GM12873 (cell line): ENCODE measurements at regions not wholly inside any gene's neighbourhood (a gene's known extent, or its start where the extent isn't known, plus 50 kb on each side); places are given as distances from the start of the nearest gene placed in this dataset.

Experiments
- TF ChIP-seq, protein P1 (sequence below): IDR thresholded peaks from 2 replicates; pipeline ENCODE4 v1.5.1; 2012; ENCODE audit warnings: low read depth, mild to moderate bottlenecking, moderate library complexity, low read length, control low read depth; ENCODE audit not compliant: insufficient read depth; ENCODE audit errors: missing control alignments

DNA sequence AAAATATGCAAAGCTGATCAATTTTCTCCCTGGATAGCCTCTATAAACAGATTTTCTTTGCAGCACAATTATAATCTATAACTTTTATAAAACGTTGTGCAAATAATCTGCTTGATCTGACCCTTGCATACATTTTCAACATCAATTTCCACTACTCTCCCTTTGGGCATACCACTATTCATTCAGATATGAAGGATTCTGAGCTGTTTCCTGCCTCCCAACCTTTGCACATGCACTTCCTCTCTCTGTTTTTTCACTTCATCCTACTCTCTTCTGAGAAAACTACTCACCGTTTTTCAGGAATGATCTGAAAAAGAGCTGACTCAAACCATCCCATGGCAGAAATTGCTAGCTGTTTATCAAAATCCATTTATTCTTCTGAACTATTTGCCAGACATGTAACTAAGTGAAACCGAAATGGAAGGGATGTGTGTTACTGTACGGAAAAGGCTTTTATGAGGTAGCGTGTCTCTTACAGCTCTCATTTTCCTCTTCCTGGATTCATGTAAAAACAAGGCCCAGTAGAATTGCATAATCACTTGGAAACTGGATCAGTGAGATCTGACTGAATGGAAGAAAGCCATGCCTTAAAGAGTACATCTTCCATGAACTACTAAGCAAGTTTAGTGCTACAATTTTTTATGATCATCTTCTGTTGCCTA is 1447.3 kb upstream of the MIR17HG start:
- TF ChIP-seq, protein P1, sequence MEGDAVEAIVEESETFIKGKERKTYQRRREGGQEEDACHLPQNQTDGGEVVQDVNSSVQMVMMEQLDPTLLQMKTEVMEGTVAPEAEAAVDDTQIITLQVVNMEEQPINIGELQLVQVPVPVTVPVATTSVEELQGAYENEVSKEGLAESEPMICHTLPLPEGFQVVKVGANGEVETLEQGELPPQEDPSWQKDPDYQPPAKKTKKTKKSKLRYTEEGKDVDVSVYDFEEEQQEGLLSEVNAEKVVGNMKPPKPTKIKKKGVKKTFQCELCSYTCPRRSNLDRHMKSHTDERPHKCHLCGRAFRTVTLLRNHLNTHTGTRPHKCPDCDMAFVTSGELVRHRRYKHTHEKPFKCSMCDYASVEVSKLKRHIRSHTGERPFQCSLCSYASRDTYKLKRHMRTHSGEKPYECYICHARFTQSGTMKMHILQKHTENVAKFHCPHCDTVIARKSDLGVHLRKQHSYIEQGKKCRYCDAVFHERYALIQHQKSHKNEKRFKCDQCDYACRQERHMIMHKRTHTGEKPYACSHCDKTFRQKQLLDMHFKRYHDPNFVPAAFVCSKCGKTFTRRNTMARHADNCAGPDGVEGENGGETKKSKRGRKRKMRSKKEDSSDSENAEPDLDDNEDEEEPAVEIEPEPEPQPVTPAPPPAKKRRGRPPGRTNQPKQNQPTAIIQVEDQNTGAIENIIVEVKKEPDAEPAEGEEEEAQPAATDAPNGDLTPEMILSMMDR = no peak

DNA sequence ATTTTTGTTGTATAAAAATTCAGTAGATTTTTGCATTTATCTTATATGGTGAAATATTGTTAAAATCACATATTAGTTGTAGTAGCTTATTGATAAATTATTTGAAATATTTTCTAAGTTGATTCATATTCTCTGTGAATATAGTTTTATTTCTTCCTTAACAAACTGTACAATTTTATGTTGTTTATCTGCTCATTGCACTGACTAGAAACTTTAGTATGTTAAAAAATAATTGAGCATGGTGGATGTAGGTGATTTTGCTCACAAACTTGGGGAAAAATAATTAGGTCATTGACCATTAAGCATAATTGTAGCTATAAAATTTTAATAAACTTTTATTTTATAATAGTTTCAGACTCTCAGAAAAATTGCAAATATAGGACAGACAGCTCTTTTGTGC is 1445.3 kb upstream of the MIR17HG start:
- TF ChIP-seq, protein P1 = no peak

DNA sequence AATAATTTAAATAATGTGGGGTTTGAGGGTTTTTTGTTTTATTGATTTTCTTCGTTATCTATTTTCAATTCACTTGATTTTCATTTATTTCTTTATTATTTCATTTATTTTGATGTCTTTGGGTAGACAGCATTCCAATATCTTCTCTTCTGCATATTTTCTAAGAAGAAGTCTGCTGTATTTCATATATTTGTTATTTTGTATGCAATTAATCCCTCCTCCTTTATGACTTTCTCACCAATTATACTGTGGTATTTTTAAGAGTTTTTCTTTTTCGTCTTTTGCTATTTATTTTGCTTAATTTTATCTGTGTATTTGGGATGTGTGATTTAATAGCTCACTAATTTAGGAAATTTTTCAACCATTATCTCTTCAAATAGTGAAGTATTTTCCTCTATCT is 1444.4 kb upstream of the MIR17HG start:
- TF ChIP-seq, protein P1 = no peak

DNA sequence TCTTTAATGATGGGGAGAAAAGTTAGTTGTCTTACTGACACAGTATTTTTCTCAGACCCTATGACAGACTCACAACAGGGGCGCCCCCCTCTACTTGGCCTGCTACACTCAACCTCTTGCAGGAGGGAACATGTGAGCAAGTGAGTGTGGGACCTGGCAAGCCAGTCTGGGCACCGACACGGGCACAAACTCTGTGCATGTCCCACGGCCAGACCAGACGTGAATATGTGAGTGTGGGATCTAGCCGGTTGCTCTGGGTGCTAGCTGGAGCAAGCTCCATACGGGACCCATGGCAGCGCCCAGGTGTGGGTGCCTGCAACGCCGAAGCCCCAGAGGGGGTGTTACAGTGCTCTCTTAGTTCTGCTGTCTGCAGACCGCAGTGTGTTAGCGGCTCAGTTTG is 1437.3 kb upstream of the MIR17HG start:
- TF ChIP-seq, protein P1 = no peak

DNA sequence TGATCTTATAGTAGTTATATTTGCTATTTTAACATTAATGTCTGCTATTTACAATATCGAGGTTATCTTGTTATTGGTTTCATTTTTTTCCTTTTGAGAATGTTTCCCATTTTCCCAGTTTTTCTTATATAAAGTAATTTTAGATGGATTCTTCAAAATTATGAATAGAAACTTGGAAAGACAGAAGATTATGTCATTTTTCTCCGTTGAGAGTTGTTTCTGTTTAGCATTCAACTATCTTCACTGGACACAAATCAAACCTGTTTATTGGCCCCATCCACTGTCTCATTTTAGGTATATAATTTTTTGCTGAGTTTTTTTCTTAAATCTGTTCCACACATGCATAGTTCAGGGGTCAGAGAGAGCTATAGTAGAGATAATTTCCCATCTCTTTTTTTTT is 1430.9 kb upstream of the MIR17HG start:
- TF ChIP-seq, protein P1 = no peak

DNA sequence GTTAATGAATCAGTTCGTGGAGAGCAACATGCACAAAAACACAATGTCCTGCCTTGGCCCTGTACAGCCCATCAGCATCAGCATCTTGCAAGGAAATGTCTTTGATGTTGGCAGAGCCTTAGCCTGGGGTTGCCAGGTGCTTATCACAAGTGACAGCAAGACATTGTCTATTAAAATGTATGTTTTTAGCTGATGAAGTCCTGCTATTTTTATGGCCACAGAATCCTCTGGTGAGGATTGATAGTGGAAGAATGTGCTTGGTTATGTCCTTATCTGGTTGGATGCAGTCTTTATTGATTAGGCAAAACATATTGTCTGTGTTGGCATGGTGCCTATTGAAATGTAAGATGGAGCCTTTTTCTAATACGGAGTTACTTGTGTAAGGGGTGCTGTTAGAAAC is 1427.0 kb upstream of the MIR17HG start:
- TF ChIP-seq, protein P1 = no peak

DNA sequence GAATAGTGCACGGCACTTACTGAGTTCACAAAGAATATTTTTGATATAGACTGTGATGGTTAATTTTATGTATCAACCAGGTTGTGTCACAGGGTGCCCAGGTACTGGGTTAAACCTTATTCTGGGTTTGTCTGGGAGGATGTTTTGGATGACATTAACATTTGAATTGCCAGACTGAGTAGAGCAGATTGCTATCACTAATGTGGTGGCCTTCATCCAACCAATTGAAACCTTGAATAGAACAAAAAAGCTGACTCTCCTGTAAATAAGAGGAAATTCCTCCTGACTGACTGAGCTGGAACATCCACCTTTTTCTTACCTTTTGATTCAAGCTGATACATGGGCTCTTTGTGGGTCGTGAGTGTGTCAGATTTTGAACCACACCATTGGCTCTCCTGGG is 1424.4 kb upstream of the MIR17HG start:
- TF ChIP-seq, protein P1 = no peak
